Cardiac muscle cell (in vitro differentiated cells and primary cell): ENCODE measurements at regions not wholly inside any gene's neighbourhood (a gene's known extent, or its start where the extent isn't known, plus 50 kb on each side); places are given as distances from the start of the nearest gene placed in this dataset.

Experiments used
- DNase-seq, 2 donors: peaks; one replicate each; pipeline versions ENCODE4 v3.0.0 to v3.0.0-alpha.2; 2010 to 2017; ENCODE audit warnings: low read depth in 1 of 2, low spot score in 1 of 2
- H3K27ac ChIP-seq: fragments of 200-600 bp; sonication (generic); 2 replicates; pipeline ENCODE4 v1.5.1; 2016
- H3K27me3 ChIP-seq: fragments of 200-600 bp; sonication (generic); 2 replicates; pipeline ENCODE4 v1.6.0; 2016; ENCODE audit warnings: control low read depth
- H3K36me3 ChIP-seq: fragments of 200-600 bp; sonication (generic); 2 replicates; pipeline ENCODE4 v1.5.1; 2016; ENCODE audit warnings: control low read depth
- H3K4me1 ChIP-seq: fragments of 200-600 bp; sonication (generic); 2 replicates; pipeline ENCODE4 v1.8.1; 2017; ENCODE audit warnings: low read depth, mild to moderate bottlenecking, mixed run types
- H3K4me3 ChIP-seq: fragments of 200-600 bp; sonication (generic); 2 replicates; pipeline ENCODE4 v1.5.1; 2016; ENCODE audit warnings: mild to moderate bottlenecking
- H3K9me3 ChIP-seq: fragments of 200-600 bp; sonication (generic); 2 replicates; pipeline ENCODE4 v1.5.1; 2017; ENCODE audit warnings: low read depth, mild to moderate bottlenecking, control low read depth
- CTCF ChIP-seq: IDR thresholded peaks from 2 replicates; pipeline ENCODE4 v1.5.1; 2012; ENCODE audit warnings: low read depth, mild to moderate bottlenecking, low read length

DNA sequence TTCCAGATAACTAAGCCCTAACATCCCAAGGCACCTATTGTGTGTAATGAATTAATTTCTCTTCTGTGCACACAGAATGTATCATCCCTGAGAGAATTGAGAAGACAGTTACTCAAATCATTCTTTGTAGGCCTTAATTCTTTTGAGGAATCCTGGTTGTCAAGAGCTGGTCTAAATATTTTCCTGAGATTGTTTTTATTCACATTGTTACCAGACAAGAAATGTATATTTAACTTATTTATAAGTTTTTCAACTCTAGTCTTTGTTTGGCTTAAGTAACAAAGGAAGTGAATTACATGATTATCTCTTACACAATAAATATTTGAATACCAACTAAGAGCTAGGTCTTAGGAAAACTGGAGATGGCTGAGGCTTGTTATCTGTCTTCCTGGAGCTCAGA, 169.4 kb downstream of the DACT1 start:
- H3K9me3 ChIP-seq = no peaks in the 10 kb centered on the region

GRCh38 chr14:58808828-58809227, 171.1 kb downstream of the DACT1 start:
- H3K4me3 ChIP-seq = no peak overlapping the region
- no peak for TF ChIP-seq CTCF
- no peaks in the 10 kb centered on the region for H3K36me3 ChIP-seq
- peak in 1 of 2 donors; percentile 47 for DNase-seq
- no peak overlapping the region for H3K27ac ChIP-seq
- H3K4me1 ChIP-seq = peaks cover 27% of the 10 kb centered on the region
- no peaks in the 10 kb centered on the region for H3K27me3 ChIP-seq
- H3K9me3 ChIP-seq = no peaks in the 10 kb centered on the region

More for the DNA sequence above, 169.4 kb downstream of the DACT1 start:
- peak in 1 of 2 donors; percentile 57 for DNase-seq
- H3K27me3 ChIP-seq = no peaks in the 10 kb centered on the region
- no peaks in the 10 kb centered on the region for H3K36me3 ChIP-seq
- TF ChIP-seq CTCF = no peak
- H3K4me1 ChIP-seq = peaks cover 27% of the 10 kb centered on the region
- H3K27ac ChIP-seq = no peak overlapping the region
- no peak overlapping the region for H3K4me3 ChIP-seq

DNA sequence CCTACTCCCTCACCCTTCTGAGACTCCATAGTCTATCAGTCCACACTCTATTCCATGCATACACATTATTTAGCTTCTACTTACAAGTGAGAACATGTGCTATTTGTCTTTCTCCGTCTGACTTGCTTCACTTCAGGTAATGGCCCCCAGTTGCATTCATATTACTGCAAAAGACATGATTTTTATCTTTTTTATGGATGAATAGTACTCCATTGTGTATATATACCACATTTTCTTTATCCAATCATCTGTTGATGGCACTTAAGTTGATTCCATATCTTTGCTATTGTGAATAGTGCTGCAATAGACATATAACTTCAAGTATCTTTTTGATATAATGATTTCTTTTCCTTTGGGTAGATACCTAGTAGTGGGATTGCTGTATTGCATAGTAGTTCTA, 171.8 kb downstream of the DACT1 start:
- Histone ChIP-seq H3K36me3 (no peaks in the 10 kb centered on the region), H3K27me3 (no peaks in the 10 kb centered on the region), H3K4me1 (peaks cover 27% of the 10 kb centered on the region), H3K9me3 (no peaks in the 10 kb centered on the region), H3K4me3 (no peak overlapping the region), H3K27ac (no peak overlapping the region)
- DNase-seq = no peak
- no peak for TF ChIP-seq CTCF

DNA sequence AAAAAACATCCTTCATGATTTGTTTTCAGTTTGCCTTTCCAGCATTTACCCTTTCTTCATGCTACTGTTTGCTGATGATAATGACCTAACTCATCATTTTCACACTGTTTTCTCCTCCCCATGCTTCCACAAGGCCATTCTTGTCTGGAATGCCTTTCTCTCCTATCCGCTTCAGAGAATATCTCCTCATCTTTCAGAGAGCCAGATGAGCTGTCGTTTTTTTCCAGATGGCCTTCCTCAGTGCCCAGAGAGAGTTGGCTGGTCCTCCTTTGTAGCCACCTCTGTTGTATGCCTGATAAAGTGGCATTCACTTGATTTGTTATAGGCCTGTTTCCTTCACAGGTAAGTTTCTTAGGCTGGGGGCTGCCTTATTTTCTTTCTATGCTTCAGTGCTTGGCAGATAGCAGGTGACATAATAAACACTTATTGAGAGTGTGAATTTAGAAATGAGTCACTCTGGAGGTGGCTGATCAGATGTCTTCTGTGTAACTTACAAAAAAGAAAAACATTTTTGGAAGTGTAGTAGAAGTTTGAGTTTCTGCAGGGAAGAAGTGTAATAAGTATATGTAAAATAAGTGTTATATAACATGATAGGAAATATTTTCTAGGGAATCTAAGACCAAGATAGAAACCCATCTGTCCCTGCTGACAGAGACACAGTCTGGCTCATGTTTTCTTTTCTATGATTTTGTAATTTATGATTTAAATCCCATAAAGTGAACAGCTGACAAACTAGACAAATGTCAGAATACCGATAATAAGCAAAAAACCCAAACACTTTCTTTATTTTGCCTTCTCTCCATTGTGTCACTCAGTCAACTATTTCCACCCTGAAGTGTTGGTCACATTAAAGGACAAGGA, 174.5 kb downstream of the DACT1 start:
- Histone ChIP-seq H3K4me1 (peaks cover 10% of the 10 kb centered on the region), H3K4me3 (no peak overlapping the region), H3K9me3 (no peaks in the 10 kb centered on the region), H3K36me3 (no peaks in the 10 kb centered on the region), H3K27ac (no peak overlapping the region), H3K27me3 (no peaks in the 10 kb centered on the region)
- no peak for DNase-seq
- no peak for TF ChIP-seq CTCF

- Histone ChIP-seq H3K27me3 (no peaks in the 10 kb centered on the region), H3K27ac (no peak overlapping the region), H3K4me3 (no peak overlapping the region), H3K4me1 (peaks cover under 1% of the 10 kb centered on the region), H3K9me3 (no peaks in the 10 kb centered on the region), H3K36me3 (no peaks in the 10 kb centered on the region)
- no peak for TF ChIP-seq CTCF
- DNase-seq = no peak
Measured at GRCh38 chr14:58813745-58814144, 176.0 kb downstream of the DACT1 start.
